Uterus (tissue), 2 donors: ENCODE measurements at regions not wholly inside any gene's neighbourhood (a gene's known extent, or its start where the extent isn't known, plus 50 kb on each side); places are given as distances from the start of the nearest gene placed in this dataset.

Experiments
- POLR2A ChIP-seq, 2 donors: fragments of 450-650 bp; IDR thresholded peaks; one replicate each; pipeline ENCODE4 v1.6.1; 2016; ENCODE audit warnings: antibody characterized with exemption in 2 of 2, mild to moderate bottlenecking in 1 of 2, moderate library complexity in 1 of 2
- TF ChIP-seq, protein P1 (sequence below), 4 experiments: fragments of 200-600 bp in 2 of 4; fragments of 450-650 bp in 2 of 4; sonication (generic) in 2 of 4; IDR thresholded peaks; one replicate each; pipeline ENCODE4 v1.5.1; 2016 to 2019; ENCODE audit warnings: antibody characterized with exemption in 4 of 4, mild to moderate bottlenecking in 2 of 4, moderate library complexity in 1 of 4

DNA sequence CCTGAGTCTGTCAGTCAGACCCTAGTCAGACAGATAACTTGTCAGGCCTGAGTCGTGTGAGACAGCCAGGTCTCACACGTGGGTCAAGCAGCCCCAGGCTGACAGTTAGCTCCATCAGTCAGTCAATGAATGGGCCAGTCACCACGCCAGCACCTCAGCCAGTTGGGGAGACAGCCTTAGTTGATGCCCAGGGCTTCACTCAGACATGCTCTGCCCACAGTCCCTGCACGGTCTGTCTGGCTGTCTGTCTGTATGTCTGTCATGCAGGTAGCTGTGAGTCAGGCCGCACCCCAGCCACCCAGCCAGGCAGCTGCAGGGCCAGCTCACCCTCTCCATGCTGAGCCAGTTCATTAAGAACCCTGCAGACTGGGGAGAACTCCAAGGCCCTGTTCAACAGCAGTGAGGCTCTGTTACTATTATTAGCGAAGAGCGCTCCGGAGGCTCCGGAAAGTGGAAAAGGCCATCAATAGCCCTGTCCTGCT, 141.1 kb upstream of the PCBD1 start:
- TF ChIP-seq, protein P1, sequence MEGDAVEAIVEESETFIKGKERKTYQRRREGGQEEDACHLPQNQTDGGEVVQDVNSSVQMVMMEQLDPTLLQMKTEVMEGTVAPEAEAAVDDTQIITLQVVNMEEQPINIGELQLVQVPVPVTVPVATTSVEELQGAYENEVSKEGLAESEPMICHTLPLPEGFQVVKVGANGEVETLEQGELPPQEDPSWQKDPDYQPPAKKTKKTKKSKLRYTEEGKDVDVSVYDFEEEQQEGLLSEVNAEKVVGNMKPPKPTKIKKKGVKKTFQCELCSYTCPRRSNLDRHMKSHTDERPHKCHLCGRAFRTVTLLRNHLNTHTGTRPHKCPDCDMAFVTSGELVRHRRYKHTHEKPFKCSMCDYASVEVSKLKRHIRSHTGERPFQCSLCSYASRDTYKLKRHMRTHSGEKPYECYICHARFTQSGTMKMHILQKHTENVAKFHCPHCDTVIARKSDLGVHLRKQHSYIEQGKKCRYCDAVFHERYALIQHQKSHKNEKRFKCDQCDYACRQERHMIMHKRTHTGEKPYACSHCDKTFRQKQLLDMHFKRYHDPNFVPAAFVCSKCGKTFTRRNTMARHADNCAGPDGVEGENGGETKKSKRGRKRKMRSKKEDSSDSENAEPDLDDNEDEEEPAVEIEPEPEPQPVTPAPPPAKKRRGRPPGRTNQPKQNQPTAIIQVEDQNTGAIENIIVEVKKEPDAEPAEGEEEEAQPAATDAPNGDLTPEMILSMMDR (IDR thresholded peaks at IDR 0.05) = no peak
- no peak for TF ChIP-seq POLR2A (IDR thresholded peaks at IDR 0.05)
